Stomach (tissue), 8 donors: ENCODE measurements at regions not wholly inside any gene's neighbourhood (a gene's known extent, or its start where the extent isn't known, plus 50 kb on each side); places are given as distances from the start of the nearest gene placed in this dataset.

Experiments used
- DNase-seq, 2 donors: peaks; one replicate each; pipeline versions ENCODE4 v3.0.0 to v3.0.0-alpha.2; 2013 to 2019
- H3K27ac ChIP-seq, 5 donors: fragments of 200-600 bp in 4 of 5; sonication (generic) in 4 of 5; one replicate each; pipeline ENCODE4 v1.5.1; 2013 to 2019; ENCODE audit warnings: mild to moderate bottlenecking in 1 of 5, moderate library complexity in 1 of 5
- H3K27me3 ChIP-seq, 3 donors: fragments of 200-600 bp; sonication (generic); one replicate each; pipeline ENCODE4 v1.5.1; 2017 to 2019; ENCODE audit warnings: mixed run types in 1 of 3
- H3K36me3 ChIP-seq, 4 donors: fragments of 200-600 bp; sonication (generic); 1 replicate in 3 of 4; 2 replicates in 1 of 4; pipeline ENCODE4 v1.5.1; 2016 to 2019
- H3K4me1 ChIP-seq, 4 donors: fragments of 200-600 bp; sonication (generic); one replicate each; pipeline ENCODE4 v1.5.1; 2016 to 2019
- H3K4me3 ChIP-seq, 4 donors: fragments of 200-600 bp; sonication (generic) in 3 of 4; one replicate each; pipeline ENCODE4 v1.5.1; 2016 to 2019; ENCODE audit warnings: mild to moderate bottlenecking in 1 of 4
- H3K9me3 ChIP-seq, 4 donors: fragments of 200-600 bp; sonication (generic); one replicate each; pipeline ENCODE4 v1.5.1; 2016 to 2019
- EP300 ChIP-seq: sonication (generic); formaldehyde crosslinking; IDR thresholded peaks from one replicate; pipeline ENCODE4 v1.6.1; 2017; ENCODE audit warnings: antibody characterized with exemption
- POLR2A ChIP-seq, 4 donors: fragments of 450-650 bp; IDR thresholded peaks; one replicate each; pipeline ENCODE4 v1.6.1; 2016; ENCODE audit warnings: antibody characterized with exemption in 4 of 4, control low read depth in 2 of 4, mild to moderate bottlenecking in 1 of 4, moderate library complexity in 1 of 4
- POLR2AphosphoS5 ChIP-seq, 3 donors: sonication (generic); formaldehyde crosslinking; IDR thresholded peaks; one replicate each; pipeline ENCODE4 v1.6.1; 2016; ENCODE audit warnings: antibody characterized with exemption in 3 of 3
- WGBS, 5 donors: extraction: QIAGEN DNeasy Blood & Tissue Kit in 3 of 5; methylation state at CpG; one replicate each; pipeline versions ENCODE4 v1.1.5 to v1.1.7; 2013 to 2018; 5-methylcytosine and 5-hydroxymethylcytosine counted together
- intact Hi-C: fragments of 100-400 bp; cut with DNase I; formaldehyde crosslinking; loops from one replicate; pipeline ENCODE4 v1.15.1; 2023; ENCODE audit warnings: low total_unique reads
- TF ChIP-seq, protein P1 (sequence below), 7 experiments: fragments of 450-650 bp in 4 of 7; fragments of 200-600 bp in 3 of 7; sonication (generic) in 3 of 7; IDR thresholded peaks; one replicate each; pipeline ENCODE4 v1.5.1; 2016 to 2019; ENCODE audit warnings: antibody characterized with exemption in 7 of 7, control low read depth in 2 of 7, mild to moderate bottlenecking in 1 of 7
- donor health status: healthy with polysubstance abuse.
- donor health status: Bipolar disorder and iron deficiency.
- donor health status: healthy.

DNA sequence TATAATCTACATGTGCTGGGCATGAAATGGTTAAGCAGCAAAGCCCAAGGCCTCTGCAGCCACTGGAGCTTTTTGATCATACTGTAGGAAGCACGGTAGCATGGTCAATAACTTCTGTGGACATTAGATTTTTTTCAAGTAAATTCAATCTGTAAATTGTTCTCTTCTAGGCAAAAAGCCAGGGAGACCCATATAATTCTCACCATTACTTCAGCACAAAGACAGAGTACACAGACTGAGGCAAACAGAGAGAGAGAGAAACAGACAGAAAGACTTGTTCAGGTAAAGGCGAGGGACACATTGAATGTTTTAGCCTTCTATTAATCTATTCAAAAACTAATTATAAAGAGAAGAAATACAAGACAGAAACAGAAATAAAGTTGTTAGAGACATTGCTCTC, 349.4 kb downstream of the RFC3 start:
- intact Hi-C loops, result no loop called here
- peak in 1 of 2 donors; percentile 49 for DNase-seq
- 29 to 51% (median 37%) methylated on average over 2 of the region's 2 CpGs for WGBS, 5 donors

DNA sequence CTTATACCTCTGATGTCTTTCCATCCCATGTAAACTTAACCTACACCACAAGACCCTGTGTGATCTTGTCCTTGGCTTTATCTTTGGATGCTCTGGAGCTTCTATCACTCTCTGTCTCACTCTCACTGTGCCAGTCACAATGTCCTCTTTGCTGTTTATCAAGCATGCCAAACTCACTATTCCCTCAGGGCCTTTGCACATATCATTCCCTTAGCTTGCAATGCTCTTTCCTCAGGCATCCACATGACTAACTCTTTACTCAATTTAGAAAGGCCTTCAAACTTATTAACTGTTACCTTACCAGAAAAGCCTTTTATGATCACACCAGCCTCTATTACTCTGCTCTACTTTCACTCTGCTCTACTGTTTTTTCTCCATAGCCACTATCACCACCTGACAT, 354.1 kb downstream of the RFC3 start:
- Histone ChIP-seq H3K36me3 (no peaks in the 10 kb centered on the region), H3K27ac (no peak overlapping the region), H3K9me3 (no peaks in the 10 kb centered on the region), H3K4me1 (peaks cover 0 to 7% (median 3%) of the 10 kb centered on the region in 4 donors), H3K27me3 (no peaks in the 10 kb centered on the region), H3K4me3 (no peak overlapping the region)
- TF ChIP-seq, protein P1, sequence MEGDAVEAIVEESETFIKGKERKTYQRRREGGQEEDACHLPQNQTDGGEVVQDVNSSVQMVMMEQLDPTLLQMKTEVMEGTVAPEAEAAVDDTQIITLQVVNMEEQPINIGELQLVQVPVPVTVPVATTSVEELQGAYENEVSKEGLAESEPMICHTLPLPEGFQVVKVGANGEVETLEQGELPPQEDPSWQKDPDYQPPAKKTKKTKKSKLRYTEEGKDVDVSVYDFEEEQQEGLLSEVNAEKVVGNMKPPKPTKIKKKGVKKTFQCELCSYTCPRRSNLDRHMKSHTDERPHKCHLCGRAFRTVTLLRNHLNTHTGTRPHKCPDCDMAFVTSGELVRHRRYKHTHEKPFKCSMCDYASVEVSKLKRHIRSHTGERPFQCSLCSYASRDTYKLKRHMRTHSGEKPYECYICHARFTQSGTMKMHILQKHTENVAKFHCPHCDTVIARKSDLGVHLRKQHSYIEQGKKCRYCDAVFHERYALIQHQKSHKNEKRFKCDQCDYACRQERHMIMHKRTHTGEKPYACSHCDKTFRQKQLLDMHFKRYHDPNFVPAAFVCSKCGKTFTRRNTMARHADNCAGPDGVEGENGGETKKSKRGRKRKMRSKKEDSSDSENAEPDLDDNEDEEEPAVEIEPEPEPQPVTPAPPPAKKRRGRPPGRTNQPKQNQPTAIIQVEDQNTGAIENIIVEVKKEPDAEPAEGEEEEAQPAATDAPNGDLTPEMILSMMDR (IDR thresholded peaks at IDR 0.05), result no peak
- TF ChIP-seq POLR2AphosphoS5 (IDR thresholded peaks at IDR 0.05) (no peak), EP300 (no peak), POLR2A (IDR thresholded peaks at IDR 0.05) (no peak)
- intact Hi-C loops, result no loop called here
- DNase-seq, result no peak

More for the DNA sequence above, 349.4 kb downstream of the RFC3 start:
- H3K27me3 ChIP-seq, result no peaks in the 10 kb centered on the region
- H3K4me3 ChIP-seq, result no peak overlapping the region
- H3K4me1 ChIP-seq, result peaks cover 6 to 27% (median 11%) of the 10 kb centered on the region in 4 donors
- peak overlapping the region in 2 of 5 donors; percentile 7 to 10 for H3K27ac ChIP-seq
- H3K36me3 ChIP-seq, result no peaks in the 10 kb centered on the region
- TF ChIP-seq, protein P1 (IDR thresholded peaks at IDR 0.05), result no peak
- TF ChIP-seq EP300, result no peak
- no peak for TF ChIP-seq POLR2A (IDR thresholded peaks at IDR 0.05)
- TF ChIP-seq POLR2AphosphoS5 (IDR thresholded peaks at IDR 0.05), result no peak
- no peaks in the 10 kb centered on the region for H3K9me3 ChIP-seq

DNA sequence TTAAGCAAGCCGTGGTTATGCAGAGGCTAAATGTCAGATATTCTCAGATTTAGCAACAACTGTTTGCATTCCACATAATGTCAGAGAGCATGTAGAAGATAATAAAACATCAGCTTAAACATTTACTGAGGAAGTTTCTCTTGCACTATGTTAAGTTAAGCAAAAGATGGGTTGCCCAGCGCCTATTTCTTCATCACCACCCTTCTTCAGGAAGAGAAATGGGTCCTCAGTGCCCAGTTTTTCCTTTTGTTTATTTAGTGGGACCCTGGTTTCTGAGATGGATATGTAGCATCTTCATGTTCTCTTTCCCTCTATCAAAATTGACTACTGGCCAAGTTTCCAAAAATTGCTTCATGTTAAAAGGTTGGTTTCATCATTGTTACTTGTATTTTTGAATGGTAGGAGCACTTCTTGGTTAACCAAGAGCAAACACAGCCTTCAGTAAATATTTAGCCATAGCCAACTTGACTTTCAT, 356.8 kb downstream of the RFC3 start:
- TF ChIP-seq, protein P1 (IDR thresholded peaks at IDR 0.05), result no peak
- no peak for TF ChIP-seq POLR2AphosphoS5 (IDR thresholded peaks at IDR 0.05)
- no peak for TF ChIP-seq EP300
- intact Hi-C loops, result no loop called here
- H3K9me3 ChIP-seq, result no peaks in the 10 kb centered on the region
- H3K36me3 ChIP-seq, result no peaks in the 10 kb centered on the region
- no peak overlapping the region for H3K4me3 ChIP-seq
- H3K27me3 ChIP-seq, result no peaks in the 10 kb centered on the region
- no peaks in the 10 kb centered on the region for H3K4me1 ChIP-seq
- WGBS, 5 donors, result 73 to 89% (median 80%) methylated on average over 2 of the region's 2 CpGs
- no peak for DNase-seq
- H3K27ac ChIP-seq, result no peak overlapping the region

- no peak overlapping the region for H3K4me3 ChIP-seq
- DNase-seq, result no peak
- no peak for TF ChIP-seq EP300
- TF ChIP-seq POLR2AphosphoS5 (IDR thresholded peaks at IDR 0.05), result no peak
- TF ChIP-seq POLR2A (IDR thresholded peaks at IDR 0.05), result no peak
- TF ChIP-seq, protein P1 (IDR thresholded peaks at IDR 0.05), result no peak
- 81 to 96% (median 88%) methylated on average over 2 of the region's 2 CpGs for WGBS, 5 donors
- H3K9me3 ChIP-seq, result no peaks in the 10 kb centered on the region
- no peaks in the 10 kb centered on the region for H3K27me3 ChIP-seq
- H3K4me1 ChIP-seq, result no peaks in the 10 kb centered on the region
- H3K36me3 ChIP-seq, result no peaks in the 10 kb centered on the region
- H3K27ac ChIP-seq, result no peak overlapping the region
- intact Hi-C loops, result no loop called here
Observed at GRCh38 chr13:34175551-34175950, 357.6 kb downstream of the RFC3 start.
